ENCODE measurements at regions not wholly inside any gene's neighbourhood (a gene's known extent, or its start where the extent isn't known, plus 50 kb on each side); places are given as distances from the start of the nearest gene placed in this dataset.

DNA sequence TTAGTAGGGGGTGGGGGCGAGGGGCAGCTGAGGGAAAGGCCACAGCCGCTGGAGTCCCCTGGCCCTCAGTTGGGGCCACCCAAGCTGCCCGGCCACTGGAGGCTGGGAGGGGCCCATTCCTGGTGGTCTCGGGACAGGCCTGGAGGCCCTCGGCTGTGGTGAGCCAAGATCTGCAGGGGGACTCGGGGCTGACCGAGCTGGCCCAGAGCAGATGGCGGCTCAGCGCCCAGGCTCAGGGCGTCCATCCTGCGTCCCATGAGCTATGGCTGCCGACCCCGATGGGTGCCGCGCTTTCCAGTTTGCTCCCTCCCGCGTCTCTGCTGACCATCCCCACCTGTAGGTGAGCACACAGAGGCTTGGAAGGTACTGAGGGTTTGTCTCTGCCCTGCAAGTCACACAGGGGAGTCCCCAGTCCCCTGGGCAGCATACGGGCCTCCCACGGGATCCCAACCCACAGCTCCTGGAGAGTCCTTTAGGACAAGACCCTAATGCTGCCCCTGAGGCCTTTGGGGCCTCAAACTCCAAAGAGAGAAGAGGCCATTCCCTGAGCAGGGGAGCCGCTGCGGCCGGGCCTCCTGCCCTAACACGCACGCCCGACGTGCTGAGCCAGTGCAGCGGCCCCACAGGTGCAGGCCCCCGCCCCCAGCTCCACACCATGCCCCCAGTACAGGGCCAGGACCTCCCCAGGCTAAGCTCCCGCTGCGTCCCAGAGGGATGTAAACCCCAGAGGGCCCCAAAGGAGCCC lies 107.2 kb downstream of the MICALL2 start:
- DNase-seq (ENCODE audit: low spot score), result no peak
- ChIA-PET POLR2A (no interaction called here), CTCF (ENCODE audit: unreplicated experiment) (interaction anchor here (0.6 kb wide), 1 partner anchor 1099 kb away, joined by 4 read pairs; no protein-coding TSS in a partner anchor)
- no peak for TF ChIP-seq EZH2phosphoT487 (IDR thresholded peaks at IDR 0.05; ENCODE audit: borderline replicate concordance, low read depth, low read length)
- TF ChIP-seq, protein P1, sequence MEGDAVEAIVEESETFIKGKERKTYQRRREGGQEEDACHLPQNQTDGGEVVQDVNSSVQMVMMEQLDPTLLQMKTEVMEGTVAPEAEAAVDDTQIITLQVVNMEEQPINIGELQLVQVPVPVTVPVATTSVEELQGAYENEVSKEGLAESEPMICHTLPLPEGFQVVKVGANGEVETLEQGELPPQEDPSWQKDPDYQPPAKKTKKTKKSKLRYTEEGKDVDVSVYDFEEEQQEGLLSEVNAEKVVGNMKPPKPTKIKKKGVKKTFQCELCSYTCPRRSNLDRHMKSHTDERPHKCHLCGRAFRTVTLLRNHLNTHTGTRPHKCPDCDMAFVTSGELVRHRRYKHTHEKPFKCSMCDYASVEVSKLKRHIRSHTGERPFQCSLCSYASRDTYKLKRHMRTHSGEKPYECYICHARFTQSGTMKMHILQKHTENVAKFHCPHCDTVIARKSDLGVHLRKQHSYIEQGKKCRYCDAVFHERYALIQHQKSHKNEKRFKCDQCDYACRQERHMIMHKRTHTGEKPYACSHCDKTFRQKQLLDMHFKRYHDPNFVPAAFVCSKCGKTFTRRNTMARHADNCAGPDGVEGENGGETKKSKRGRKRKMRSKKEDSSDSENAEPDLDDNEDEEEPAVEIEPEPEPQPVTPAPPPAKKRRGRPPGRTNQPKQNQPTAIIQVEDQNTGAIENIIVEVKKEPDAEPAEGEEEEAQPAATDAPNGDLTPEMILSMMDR (conservative IDR thresholded peaks at IDR 0.05; ENCODE audit: low read length), result no peak
- BruUV-seq (replicated peaks), result no TSS peak
- no peaks in the 10 kb centered on the region for H3K4me1 ChIP-seq (ENCODE audit: insufficient read depth, low read length, poor library complexity, severe bottlenecking)
- intact Hi-C loops (cut with micrococcal nuclease; ENCODE audit: unreplicated experiment), result no loop called here
- no peak overlapping the region for H2AFZ ChIP-seq (ENCODE audit: low read length)
- H3K4me3 ChIP-seq (ENCODE audit: low read depth, low read length, poor library complexity, severe bottlenecking), result no peak overlapping the region
- H3K9me3 ChIP-seq (ENCODE audit: low read length), result no peaks in the 10 kb centered on the region
- H3K27ac ChIP-seq (ENCODE audit: low read depth, low read length, poor library complexity, severe bottlenecking), result no peak overlapping the region
- H3K79me2 ChIP-seq (ENCODE audit: insufficient read depth, low read depth, low read length), result no peaks in the 10 kb centered on the region
- H4K20me1 ChIP-seq (ENCODE audit: insufficient read depth, low read length), result no peaks in the 10 kb centered on the region
- no peaks in the 10 kb centered on the region for H3K36me3 ChIP-seq (ENCODE audit: insufficient read depth, low read length)
- no peaks in the 10 kb centered on the region for H3K9me2 ChIP-seq (ENCODE audit: insufficient read depth, low read length)
- no peak overlapping the region for H3K4me2 ChIP-seq (ENCODE audit: low read length)

DNA sequence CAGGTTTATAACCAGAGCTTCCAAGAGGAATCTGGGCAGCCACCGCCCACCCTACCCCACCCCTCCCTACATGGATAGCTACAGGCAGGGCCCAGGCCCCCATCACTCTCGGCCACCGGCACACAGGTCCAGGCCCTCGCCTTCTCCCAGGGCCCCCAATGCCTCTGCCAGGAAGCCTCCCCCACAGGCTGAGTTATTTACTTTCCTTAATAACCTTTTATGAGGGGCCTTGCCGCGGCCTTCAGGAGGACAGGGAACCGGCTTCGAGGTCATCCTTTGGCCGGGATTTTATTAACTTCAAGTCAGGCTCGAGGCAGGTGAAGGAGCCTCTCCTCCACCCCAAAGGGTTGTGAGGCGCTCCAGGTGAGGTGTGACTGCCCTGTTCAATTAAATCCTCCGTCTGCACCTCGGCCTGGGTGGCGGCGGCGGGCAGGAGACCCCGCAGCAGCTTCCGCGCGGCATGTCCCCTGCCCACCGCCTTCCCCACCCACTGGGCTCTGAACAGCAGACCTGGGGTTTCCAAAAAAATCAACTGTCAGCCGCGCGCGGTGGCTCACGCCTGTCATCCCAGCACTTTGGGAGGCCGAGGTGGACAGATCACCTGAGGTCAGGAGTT lies 106.5 kb downstream of the MICALL2 start:
- Histone ChIP-seq H3K36me3 (ENCODE audit: insufficient read depth, low read length) (no peaks in the 10 kb centered on the region), H3K9me2 (ENCODE audit: insufficient read depth, low read length) (no peaks in the 10 kb centered on the region), H2AFZ (ENCODE audit: low read length) (no peak overlapping the region), H3K79me2 (ENCODE audit: insufficient read depth, low read depth, low read length) (no peaks in the 10 kb centered on the region), H3K9me3 (ENCODE audit: low read length) (no peaks in the 10 kb centered on the region), H3K4me1 (ENCODE audit: insufficient read depth, low read length, poor library complexity, severe bottlenecking) (no peaks in the 10 kb centered on the region), H3K4me3 (ENCODE audit: low read depth, low read length, poor library complexity, severe bottlenecking) (no peak overlapping the region), H4K20me1 (ENCODE audit: insufficient read depth, low read length) (no peaks in the 10 kb centered on the region), H3K4me2 (ENCODE audit: low read length) (no peak overlapping the region), H3K27ac (ENCODE audit: low read depth, low read length, poor library complexity, severe bottlenecking) (no peak overlapping the region)
- ChIA-PET CTCF (ENCODE audit: unreplicated experiment) (no interaction called here), POLR2A (no interaction called here)
- BruUV-seq (replicated peaks), result no TSS peak
- intact Hi-C loops (cut with micrococcal nuclease; ENCODE audit: unreplicated experiment), result no loop called here
- TF ChIP-seq EZH2phosphoT487 (IDR thresholded peaks at IDR 0.05; ENCODE audit: borderline replicate concordance, low read depth, low read length), result no peak
- TF ChIP-seq, protein P1 (conservative IDR thresholded peaks at IDR 0.05; ENCODE audit: low read length), result no peak
- no peak for DNase-seq (ENCODE audit: low spot score)
